ENCODE measurements at regions not wholly inside any gene's neighbourhood (a gene's known extent, or its start where the extent isn't known, plus 50 kb on each side); places are given as distances from the start of the nearest gene placed in this dataset.
A peak's percentile ranks its signal among the peaks of the same experiment; 100 is the strongest.

DNA sequence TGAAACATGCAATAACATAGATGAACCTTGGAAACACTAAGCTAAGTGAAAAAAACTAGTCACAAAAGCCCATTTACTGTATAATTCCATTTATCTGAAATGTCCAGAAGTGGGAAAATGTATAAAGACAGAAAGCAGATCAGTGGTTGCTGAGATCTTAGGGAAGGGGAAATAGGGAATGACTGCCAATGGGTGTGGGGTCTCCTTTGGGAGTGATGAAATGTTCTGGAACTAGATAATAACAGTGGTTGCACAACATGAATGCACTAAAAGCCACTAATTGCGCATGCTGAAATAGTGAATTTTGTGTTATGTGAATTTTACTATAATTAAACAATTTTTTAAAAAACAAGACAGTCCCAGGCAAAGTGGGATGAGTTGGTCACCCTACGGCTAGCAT, 472.8 kb downstream of the CCDC171 start:
- DNase-seq = no peak

DNA sequence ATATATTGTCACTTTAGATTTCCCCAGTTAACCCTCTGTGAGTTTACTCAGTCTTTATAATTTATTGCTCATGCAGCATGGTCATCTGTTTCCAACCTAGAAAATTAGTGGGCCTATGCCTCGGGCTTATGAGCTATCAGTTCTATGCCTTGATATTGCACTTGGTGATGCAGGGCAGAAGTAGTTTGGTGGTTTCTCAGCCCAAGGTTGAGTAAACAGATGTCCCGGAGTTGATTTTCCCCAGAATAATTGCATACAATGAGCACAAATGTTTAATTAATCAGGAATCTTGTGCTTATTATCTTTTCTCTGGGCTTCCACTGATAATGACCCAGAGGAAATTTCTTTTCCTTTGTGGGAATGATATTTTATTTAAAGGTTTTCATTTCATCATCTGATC, 474.0 kb downstream of the CCDC171 start:
- DNase-seq = no peak

DNA sequence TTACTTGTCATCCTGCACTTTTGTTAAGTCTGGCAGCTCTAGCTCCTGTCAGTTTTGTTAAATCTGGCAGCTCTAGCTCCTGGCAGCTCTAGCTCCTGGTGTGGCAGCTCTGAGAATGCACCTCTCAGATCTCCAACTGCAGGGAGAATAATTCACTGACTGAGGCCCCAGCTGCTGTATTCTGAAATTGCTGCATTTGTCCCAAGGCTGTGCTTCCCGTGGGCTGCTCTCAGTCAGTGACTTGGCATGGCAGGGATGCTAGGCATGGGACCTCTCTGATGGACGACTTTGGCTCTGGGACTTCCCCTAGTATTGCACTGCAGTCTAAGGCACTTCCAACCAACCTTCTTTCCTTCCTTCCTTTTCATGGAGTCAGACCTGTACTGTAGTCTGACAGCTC, 475.7 kb downstream of the CCDC171 start:
- no peak for DNase-seq

DNA sequence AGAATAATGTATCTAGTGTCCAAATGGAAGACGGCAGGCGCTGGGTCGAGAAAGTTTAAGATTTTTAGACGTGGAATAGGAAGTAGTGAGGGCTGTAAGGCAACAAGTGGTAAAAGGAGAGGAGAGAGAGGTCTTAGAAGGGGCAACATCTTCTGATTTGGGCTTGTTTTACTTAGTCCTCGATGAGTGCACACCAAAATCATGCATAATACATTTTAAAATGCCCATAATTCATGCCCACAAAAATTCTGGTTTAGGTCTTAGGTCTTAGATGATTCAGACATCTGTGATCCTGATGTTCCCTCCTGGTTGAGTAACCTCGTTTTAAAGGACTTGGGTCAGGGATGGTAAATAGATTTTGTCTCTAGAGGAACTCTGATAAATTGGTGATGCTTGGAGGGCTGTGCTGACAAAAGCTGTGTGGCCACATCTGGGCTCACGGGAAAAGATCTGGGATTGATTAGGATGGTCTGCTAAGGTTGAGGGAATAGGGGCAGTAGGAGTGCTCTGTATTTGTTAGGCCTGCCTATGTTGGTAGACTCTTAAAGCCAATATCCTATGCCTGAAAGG, 476.3 kb downstream of the CCDC171 start:
- no peak for DNase-seq

DNA sequence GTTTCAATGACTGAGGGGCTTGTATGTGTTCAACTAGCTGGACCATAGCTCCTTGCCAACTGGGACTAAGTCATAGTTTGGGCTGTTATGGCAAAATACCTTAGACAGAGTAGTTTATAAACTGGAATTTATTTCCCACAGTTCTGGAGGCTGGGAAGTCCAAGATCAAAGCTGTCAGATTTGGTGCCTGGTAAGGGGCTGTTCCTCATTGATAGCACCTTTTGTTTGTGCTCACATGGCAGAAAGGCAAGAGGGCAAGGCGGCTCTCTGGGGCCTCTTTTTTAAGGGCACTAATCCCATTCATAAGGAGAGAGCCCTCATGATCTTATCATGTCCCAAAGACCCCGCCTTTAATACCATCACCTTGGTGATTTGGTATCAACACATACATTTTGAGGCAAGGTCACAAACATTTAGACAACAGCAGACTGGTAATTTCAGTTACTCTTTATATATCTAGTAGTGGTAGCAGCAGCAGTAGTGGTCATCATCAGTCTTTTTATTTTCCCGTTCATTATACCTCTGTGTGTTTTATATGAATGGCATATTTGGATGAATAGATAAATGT, 477.0 kb downstream of the CCDC171 start:
- DNase-seq = no peak

DNA sequence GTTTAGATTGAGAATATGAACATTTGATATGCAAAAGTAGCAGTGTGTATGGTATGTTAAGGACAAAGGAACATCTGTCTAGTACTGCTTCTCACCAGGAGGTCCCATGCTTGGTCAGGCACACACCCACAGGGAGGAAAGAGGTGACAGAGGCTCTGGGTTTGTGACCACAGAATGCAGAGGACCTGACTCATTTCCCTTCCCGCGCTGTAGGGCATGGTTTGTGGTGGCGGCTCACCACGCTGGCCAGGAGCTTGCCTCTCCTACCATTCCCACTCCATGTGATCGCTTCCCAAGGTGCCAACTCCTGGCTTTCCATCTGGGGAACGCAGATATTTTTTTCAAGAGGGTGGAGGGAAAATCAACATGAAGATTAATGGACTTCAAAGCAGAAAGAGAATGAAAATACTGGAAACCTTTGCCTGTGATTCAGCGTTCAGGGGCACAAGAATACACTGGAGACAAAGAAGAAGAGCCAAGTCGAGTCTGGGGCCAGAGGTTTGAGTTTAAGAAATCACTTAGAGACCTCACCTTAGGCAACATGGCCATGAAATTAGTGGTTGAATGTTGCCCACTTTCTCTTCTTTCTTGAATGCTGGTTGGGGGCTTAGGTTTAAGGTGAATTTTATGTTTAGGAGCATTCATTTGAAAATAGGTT, 477.8 kb downstream of the CCDC171 start:
- DNase-seq = peak; percentile 47

DNA sequence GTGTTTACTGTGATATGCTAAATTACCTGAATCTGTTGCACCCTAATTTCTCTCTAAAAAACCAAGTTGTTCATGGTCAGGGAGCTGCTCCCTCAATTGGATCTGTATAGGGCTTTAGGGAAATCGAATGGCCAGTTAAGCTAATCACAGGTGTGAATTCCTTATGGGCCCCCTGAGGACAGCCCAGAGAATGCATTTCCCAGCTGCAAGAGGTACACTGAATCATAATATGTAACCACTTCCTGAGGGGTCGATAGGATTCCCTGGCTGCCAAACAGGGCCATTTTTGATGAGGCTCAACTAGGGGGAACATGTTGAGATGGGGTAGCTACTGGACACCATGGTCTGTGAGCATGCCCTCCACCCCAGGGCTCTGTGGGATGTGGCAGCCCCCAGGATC, 478.6 kb downstream of the CCDC171 start:
- DNase-seq = no peak

DNA sequence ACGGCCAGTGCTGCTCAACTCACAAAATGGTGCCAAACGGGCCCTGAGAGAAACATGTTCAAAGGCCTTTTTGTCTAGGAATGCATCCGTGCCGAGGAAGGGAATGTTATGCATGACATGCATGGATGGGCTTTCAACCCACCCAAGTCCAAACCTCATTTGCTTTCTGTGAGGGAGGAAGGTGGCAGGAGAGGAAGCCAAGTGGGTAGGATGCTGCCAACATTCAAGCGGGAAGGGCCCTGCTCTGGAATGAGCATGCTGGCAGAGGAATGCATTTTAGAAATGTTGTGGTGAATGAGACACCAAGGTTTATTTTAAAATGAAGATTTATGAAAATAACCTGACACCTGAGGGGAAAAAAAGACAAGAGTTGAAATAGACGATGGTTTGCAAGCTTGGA, 479.1 kb downstream of the CCDC171 start:
- no peak for DNase-seq

DNA sequence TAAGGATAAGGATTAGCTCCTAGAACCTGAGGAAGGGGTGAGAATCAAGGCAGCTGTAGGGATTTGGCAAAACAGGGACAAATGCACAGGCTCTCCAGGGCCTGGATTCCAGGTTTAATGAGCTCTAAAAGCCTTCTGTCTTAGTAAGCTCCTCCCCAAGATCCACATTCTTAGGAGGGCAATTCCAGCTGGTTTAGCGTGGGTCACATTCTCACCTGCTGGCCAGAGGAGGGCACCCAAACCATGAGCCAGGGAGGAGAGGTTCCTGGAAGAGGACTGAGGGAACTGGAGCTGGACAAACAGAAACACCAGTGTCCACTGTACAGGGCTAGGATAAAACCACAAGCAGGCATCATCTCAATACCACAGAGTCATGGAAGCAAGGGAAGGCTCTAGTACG, 480.0 kb downstream of the CCDC171 start:
- no peak for DNase-seq

DNA sequence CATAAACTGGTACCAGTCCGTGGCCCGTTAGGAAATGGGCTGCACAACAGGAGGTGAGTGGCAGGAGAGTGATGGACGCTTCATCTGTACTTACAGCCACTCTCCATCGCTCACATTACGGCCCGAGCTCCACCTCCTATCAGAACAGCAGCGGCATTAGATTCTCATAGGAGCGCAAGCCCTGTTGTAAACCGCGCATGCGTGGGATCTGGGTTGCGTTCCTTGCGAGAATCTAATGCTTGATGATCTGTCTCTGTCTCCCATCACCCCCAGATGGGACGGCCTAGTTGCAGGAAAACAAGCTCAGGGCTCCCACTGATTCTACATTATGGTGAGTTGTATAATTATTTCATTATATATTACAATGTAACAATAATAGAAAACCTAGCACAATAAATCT, 480.4 kb downstream of the CCDC171 start:
- DNase-seq = no peak

DNA sequence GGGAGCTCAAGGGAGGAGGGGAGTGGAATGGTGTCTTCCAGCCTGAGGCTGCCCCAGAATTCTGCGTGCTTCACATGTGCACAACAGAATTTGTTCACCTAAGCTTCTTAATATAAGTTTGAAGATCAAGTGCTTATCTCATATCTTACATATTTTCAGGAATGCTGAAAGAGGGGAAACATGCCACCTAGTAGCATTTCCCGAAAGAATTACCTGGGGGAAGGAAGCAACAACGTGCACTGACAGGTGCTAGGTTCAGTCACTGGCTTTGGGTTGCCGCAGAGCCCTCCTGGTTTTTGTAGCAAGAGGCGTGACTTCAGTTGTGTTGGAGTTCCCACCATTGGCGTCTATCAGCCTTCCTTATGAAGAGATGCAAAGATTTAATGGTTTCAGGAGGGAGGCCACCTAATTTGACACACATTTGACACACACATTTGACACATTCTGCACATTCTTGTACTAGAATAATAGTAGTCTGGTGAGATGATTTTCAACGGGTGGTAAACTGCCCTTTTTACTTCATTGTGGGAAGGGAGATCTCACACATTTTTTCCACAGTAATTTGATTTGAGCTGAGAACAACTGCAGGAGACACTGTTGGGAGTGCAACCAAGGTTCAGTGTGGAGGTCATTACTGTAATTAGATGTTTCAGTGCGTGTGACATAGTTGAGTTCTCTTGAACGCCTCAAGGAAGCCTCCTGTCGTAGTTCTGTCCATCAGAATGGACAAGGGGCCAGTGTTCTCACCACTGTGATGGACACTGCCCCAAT, 481.3 kb downstream of the CCDC171 start:
- DNase-seq = no peak

DNA sequence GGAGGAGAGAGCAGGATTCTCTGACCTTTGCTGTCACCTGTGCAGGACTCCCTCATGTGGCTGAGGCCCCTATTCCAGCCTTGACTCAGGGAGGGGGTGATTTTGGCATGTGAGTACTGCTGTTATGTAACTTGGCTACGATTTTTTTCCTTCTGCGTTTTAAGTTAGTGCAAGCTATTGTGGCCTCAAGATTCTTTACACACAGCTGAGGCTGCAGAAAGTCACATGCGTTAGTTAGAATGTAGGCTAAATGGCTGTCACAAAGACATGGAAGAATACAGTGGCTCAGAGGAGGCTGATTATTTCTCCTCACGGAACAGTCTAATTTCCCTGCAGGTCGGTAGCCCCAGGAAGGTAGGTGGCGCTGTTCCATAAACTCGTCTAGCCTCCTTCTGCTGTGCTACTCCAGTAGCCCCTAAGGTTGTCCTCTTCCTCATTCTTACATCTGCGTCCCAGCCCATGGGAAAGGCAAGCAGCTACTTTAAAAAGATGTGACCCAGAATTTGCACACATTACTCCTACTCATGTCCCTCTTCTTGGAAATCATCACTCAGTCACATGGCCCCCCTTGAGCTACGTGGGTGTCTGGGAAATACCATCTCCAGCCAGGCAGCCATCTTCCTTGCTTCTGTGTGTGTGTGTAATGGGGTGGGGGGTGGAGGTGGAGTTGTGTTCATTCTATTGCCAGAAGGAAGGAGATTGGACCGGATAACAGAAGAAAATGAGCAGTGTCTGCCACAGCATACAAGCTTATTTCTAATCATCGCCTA, 486.6 kb downstream of the CCDC171 start:
- DNase-seq = peak; percentile 25

DNA sequence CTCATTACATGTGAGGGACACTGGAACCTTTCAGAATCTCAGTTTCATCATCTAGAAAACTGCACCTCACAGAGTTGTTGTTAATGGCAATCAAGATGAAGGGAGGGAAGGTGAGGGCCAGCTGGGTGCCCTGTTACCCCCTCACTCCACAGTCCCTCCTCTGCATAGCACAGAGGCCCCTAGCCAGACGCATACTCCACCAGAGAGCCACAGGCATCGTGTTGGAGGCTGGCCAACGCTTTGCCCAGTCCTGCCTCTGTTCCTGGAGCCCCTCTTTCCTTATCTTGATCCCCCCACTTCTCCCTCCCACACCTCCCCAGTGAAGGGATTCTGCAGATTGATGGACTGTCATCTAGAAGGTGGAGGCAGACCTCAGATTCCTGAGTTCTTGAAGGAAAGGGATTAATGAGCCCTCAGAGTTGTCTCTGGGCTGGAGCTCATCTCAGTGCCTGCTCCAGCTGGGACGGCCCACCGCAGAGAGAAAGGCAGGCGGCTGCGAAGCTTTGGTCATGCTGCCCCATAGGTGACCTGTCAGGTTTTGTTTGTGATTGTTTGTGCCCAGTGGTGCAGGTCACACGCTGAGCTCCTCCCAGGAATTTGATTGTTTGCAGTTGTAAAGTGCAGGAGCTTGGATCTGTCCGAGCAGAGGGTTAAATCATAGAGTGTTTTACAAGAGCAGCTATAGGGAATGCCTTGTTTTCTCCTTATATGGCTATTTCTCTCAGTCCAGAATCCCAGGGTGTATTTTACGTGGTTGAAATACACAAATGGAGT, 487.3 kb downstream of the CCDC171 start:
- DNase-seq = no peak

DNA sequence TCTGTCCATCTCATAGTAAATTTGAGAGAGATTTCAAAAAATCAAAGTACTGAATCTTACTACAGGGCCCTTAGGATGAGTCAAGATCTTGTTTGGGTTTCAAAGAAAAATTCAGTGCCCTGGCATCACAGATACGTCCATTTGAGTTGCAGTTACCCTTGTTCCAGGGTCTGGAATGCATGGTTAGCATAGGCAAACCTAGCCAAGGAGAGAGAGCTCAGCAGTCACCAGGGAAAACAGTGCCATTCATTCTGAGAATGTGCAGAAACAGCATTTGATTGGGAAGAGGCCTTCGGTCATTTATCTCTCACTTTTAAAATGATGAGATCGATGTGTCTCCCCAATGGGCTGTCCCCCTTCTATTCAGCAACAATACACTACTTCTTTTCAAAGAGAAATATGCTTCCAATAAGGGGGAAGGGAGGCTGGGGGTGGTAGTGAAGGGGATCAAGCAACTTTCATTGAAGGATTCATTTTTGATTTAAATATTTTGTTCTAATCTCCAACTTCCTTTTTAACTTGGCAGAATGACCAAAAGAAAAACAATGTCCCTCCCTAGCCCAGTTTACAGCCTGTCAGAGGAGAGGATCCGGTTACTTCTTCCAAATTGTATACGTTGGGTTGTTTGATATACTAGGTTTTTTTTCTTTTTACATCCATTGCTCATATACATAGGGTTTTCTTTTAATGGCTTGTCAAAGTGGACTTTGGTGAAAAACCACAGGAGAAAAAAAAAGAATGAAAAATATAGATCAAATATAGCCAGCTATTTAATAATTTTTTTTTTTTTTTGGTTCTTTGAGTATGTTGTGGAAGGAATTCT, 491.1 kb downstream of the CCDC171 start:
- no peak for DNase-seq

DNA sequence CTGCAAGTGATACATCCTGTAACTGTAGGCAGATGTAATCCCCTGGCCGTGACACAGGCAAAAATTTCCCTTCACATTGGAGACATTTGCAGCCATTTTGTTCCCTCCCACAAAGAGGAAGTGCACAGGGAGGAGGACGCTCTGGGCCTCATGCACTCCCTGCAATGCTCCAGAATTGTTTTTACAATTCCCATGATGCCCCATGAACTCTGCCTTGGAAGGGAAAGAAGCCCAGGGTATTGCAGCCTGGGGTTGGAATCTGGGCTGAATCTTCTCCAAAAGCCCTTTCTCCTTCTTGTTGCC, 491.7 kb downstream of the CCDC171 start:
- no peak for DNase-seq

DNA sequence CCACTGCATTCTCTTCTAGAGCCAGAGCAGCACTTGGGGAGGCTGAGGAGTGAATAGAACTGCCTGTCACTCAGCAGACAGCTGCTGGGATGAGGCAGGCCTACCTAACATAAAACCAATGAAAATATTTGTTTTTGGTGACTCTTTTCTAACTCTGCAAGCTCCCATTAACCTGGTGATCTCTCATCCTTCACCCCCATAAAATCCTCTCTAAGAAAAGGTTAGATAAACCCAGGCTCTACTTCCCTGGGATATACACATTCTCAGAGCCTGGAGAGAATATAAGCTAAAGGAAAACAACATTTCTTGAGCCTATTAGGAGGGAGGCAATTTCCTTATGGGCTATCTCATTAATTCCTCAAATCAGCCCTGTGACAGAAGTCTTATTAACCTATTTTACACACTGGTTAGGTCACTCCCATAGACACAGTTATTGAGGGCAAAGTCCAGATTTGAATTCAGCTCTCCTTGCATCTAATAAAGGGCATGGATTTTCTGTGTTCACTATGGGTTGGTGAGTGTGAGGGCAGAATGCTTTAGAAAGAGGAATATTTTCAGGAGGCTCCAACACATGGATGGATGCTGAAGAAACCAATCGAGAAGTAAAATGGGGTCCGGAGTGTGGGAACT, 492.9 kb downstream of the CCDC171 start:
- DNase-seq = no peak

DNA sequence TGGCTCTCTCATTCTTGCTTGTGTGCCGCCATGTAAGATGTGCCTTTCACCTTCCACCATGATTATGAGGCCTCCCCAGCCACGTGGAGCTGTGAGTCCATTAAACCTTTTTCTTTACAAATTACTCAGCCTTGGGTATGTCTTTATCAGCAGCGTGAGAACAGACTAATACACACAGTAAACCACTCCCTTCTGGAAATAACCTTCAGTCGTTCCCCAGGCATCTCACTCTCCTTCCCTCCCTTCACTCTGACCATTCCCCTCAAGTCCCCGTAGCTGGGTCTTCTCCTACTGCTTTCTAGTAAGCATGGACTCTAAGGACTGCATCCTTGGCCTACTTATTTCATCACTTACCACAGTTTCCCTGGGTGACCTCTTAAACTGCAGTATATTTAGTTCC, 493.9 kb downstream of the CCDC171 start:
- DNase-seq = no peak

DNA sequence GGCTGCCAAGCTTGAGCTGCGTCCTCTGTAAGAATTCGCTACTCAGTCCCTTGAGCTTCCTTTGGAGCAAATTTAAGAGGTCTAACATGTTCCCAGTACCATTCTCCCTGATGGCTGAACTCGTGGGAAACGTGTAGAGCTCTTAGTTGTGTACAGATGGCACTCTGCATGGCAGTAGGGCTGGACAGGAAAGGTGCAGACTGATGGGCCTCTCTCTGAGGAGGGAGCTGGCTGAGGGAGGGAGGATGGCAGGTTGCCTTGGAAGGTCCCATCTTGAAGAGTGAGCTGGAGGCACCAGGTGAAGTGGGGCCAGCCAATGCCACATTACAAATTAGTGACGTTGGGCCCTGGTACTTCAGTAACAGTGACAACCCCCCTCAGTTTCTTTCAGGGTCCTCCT, 495.3 kb downstream of the CCDC171 start:
- DNase-seq = no peak

DNA sequence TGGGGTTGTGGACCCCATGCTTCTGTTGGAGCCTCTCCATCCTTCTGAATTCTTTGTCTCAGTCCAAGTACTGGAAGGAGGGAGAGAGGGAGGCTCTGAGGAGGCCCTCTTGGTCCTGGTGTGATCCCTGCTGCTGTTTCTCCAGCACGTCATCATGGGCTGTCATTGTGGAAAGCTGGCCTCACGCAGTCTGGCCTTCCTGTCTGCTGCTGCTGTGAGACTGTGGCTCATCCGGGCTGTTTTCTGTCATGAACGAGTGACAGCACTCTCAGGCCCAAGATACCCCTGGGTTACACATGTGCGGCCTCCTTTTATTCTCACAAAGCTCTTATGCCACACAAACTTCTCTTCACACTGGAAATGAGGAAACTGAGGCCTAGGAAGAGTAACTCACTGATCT, 499.3 kb downstream of the CCDC171 start:
- DNase-seq = no peak

DNA sequence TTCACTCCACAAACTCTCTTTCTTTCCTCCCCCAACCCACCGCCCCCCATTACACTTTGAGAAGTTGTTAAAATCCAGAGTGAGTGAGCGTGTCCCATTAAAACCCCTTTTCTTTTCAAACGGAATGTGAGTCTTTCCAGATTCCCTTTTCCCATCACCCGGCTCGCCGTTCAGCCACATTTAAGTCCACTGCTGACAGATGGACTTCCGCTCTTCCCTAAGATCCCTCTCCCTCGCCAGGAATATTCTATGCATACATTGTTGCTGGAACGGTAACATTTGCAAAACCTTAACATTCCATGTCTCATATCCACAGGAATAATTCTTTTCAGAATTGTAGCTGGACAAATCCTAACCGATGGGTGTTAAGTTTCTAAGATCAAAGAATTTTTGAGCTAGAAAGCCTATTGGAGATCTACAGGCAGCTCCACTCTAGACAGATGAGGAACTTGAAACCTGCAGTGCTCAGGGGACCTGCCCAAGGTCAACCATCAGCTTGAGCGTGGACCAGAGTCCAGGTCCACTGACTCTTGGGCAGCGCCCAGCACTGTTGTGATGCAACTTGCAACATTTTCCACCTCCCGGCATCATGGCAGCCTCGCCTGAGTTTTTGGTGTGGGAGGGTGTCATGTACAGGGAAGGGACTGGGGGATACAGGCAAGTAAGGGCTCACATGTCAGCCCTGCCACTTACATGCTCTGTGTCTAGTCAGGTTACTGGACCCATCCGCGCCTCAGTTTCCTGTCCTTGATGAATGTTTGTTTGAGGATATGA, 500.1 kb downstream of the CCDC171 start:
- DNase-seq = no peak

DNA sequence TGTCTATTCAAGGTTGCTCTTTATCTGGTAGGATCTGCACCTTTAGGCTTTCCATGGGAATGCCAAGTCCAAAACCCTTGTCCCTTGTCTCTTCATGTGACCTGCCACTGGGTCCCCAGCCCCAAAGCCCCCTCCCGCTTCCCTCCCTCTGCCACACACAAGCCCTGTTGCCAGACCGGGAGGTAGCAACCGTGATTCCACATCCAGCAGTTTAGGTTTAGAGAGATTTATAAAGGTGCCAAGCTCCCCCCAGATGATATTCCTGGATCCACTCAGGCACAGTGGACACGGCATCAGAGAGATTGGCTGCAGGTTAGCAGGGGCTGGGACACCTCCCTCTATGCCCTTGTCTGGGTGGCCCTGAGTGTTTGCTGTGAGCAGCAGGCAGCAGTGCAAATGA, 504.7 kb downstream of the CCDC171 start:
- no peak for DNase-seq
